IMR-90 (cell line): ENCODE measurements at regions not wholly inside any gene's neighbourhood (a gene's known extent, or its start where the extent isn't known, plus 50 kb on each side); places are given as distances from the start of the nearest gene placed in this dataset.

Source experiments
- CEBPB ChIP-seq: IDR thresholded peaks from 2 replicates; pipeline ENCODE4 v1.6.1; 2012; ENCODE audit warnings: low read depth, low read length, improper control_type of control experiment
- FOS ChIP-seq: fragments of 150-350 bp; IDR thresholded peaks from 2 replicates; pipeline ENCODE4 v1.6.1; 2016; ENCODE audit warnings: low read depth, low read length
- MAFK ChIP-seq: IDR thresholded peaks from 2 replicates; pipeline ENCODE4 v1.6.1; 2012; ENCODE audit warnings: low read depth, low read length, improper control_type of control experiment
- MAZ ChIP-seq: IDR thresholded peaks from 2 replicates; pipeline ENCODE4 v1.6.1; 2012; ENCODE audit warnings: low read depth, mild to moderate bottlenecking, low read length, improper control_type of control experiment, moderate library complexity, borderline replicate concordance
- MXI1 ChIP-seq: IDR thresholded peaks from 2 replicates; pipeline ENCODE4 v1.6.1; 2012; ENCODE audit warnings: low read depth, mild to moderate bottlenecking, low read length, moderate library complexity, borderline replicate concordance
- POLR2A ChIP-seq: IDR thresholded peaks from 2 replicates; pipeline ENCODE4 v1.6.1; 2012; ENCODE audit warnings: mild to moderate bottlenecking, low read depth, low read length
- RAD21 ChIP-seq: IDR thresholded peaks from 2 replicates; pipeline ENCODE4 v1.6.1; 2012; ENCODE audit warnings: low read length, improper control_type of control experiment
- RCOR1 ChIP-seq: IDR thresholded peaks from 2 replicates; pipeline ENCODE4 v1.6.1; 2012; ENCODE audit warnings: mild to moderate bottlenecking, low read length, improper control_type of control experiment; ENCODE audit not compliant: insufficient replicate concordance
- RFX5 ChIP-seq: IDR thresholded peaks from 2 replicates; pipeline ENCODE4 v1.8.0; 2012; ENCODE audit warnings: low read depth, mild to moderate bottlenecking, low read length, moderate library complexity
- SMC3 ChIP-seq: fragments of 150-350 bp; IDR thresholded peaks from 2 replicates; pipeline ENCODE4 v1.6.1; 2016; ENCODE audit warnings: low read depth, mild to moderate bottlenecking, antibody characterized with exemption, low read length, moderate library complexity
- USF2 ChIP-seq: fragments of 150-350 bp; IDR thresholded peaks from 2 replicates; pipeline ENCODE4 v1.6.1; 2017; ENCODE audit warnings: mild to moderate bottlenecking, antibody characterized with exemption, low read length, low read depth
- TF ChIP-seq, protein P1 (sequence below): conservative IDR thresholded peaks from 2 replicates; pipeline ENCODE4 v1.5.1; 2012; ENCODE audit warnings: mild to moderate bottlenecking, low read depth, low read length, improper control_type of control experiment
- TF ChIP-seq, protein P2 (sequence below): fragments of 150-350 bp; IDR thresholded peaks from 2 replicates; pipeline ENCODE4 v1.6.1; 2016; ENCODE audit warnings: low read depth, mild to moderate bottlenecking, low read length, moderate library complexity, borderline replicate concordance

DNA sequence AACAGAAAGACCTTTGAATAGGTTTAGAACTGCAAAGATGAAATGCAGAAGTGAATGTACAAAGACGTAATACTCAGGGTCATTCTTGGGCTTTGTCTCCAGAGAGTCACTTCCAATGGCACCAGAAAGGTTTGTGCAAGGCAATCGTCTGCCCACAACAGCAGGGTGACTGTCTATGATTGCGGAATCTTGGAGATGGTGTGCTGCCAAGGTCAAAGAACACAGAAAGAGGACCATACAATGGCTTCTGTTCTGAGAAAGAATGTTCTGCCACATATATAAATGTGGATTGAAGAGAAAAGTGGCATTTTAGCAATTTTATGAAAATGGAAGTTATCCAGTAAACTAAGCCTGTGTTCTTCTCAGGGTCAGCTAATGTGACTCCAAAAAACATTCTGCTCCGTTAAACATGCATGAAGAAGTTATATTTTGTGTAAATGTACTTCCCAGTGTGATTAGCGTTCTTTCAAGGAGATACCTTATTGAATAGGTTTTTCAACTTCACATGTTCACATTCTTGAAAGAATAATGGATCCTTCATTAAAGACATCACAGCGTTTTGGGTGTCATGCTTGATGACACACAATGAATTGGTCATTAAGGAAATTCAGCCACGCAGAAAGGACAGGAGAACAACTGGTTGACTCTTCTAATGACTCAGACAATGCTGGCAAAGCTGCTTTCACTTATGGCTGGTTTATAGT lies 73.4 kb upstream of the CDH6 start:
- TF ChIP-seq, protein P1, sequence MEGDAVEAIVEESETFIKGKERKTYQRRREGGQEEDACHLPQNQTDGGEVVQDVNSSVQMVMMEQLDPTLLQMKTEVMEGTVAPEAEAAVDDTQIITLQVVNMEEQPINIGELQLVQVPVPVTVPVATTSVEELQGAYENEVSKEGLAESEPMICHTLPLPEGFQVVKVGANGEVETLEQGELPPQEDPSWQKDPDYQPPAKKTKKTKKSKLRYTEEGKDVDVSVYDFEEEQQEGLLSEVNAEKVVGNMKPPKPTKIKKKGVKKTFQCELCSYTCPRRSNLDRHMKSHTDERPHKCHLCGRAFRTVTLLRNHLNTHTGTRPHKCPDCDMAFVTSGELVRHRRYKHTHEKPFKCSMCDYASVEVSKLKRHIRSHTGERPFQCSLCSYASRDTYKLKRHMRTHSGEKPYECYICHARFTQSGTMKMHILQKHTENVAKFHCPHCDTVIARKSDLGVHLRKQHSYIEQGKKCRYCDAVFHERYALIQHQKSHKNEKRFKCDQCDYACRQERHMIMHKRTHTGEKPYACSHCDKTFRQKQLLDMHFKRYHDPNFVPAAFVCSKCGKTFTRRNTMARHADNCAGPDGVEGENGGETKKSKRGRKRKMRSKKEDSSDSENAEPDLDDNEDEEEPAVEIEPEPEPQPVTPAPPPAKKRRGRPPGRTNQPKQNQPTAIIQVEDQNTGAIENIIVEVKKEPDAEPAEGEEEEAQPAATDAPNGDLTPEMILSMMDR = no peak
- no peak for TF ChIP-seq MAZ
- TF ChIP-seq CEBPB = no peak
- no peak for TF ChIP-seq POLR2A
- TF ChIP-seq USF2 = no peak
- TF ChIP-seq RFX5 = no peak
- no peak for TF ChIP-seq RCOR1
- no peak for TF ChIP-seq MXI1
- TF ChIP-seq RAD21 = no peak
- no peak for TF ChIP-seq SMC3
- TF ChIP-seq FOS = no peak
- TF ChIP-seq MAFK = no peak
- TF ChIP-seq, protein P2, sequence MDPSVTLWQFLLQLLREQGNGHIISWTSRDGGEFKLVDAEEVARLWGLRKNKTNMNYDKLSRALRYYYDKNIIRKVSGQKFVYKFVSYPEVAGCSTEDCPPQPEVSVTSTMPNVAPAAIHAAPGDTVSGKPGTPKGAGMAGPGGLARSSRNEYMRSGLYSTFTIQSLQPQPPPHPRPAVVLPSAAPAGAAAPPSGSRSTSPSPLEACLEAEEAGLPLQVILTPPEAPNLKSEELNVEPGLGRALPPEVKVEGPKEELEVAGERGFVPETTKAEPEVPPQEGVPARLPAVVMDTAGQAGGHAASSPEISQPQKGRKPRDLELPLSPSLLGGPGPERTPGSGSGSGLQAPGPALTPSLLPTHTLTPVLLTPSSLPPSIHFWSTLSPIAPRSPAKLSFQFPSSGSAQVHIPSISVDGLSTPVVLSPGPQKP = no peak
